ENCODE measurements at regions not wholly inside any gene's neighbourhood (a gene's known extent, or its start where the extent isn't known, plus 50 kb on each side); places are given as distances from the start of the nearest gene placed in this dataset.

DNA sequence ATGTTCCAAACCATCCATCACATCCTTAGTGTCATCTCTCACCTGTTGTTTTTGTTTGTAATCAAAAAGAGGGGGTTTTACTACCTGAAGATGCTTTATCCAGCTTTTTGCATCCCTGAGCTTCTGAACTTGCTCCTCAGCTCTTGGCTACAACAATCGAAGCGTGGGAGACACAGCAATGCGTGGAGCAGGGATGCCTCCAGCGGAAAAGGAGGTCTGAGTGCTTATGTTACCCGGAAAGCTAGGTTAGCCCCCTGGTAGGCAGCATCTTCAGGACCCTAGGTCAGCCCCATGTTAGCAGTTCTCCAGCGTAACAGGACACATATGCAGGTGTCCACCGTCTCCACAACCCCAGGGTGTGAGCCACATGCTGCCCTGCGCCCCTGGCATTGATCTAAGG is 141.5 kb downstream of the RRAGC start:
- Histone ChIP-seq H3K27me3 (ENCODE audit: control insufficient read depth in 2 of 2, insufficient read depth in 2 of 2, low read length in 2 of 2) (peaks cover 0 to 3% of the 10 kb centered on the region in 2 experiments; a peak in 2 of 5 replicates), H3K36me3 (ENCODE audit: control insufficient read depth, insufficient read depth, low read length) (no peaks in the 10 kb centered on the region), H3K4me1 (replicated peaks in 1 of 2; ENCODE audit: control insufficient read depth in 2 of 2, insufficient read depth in 2 of 2, low read length in 2 of 2) (no peaks in the 10 kb centered on the region), H3K4me3 (no peak overlapping the region), H3K9me1 (ENCODE audit: control insufficient read depth, insufficient read depth, low read length) (no peaks in the 10 kb centered on the region), H3K4me2 (ENCODE audit: insufficient read depth, low read length) (no peak overlapping the region), H3K79me2 (ENCODE audit: control insufficient read depth, insufficient read depth, low read length) (no peaks in the 10 kb centered on the region), H3K9me3 (replicated peaks; ENCODE audit: control insufficient read depth, insufficient read depth, low read depth, low read length) (no peaks in the 10 kb centered on the region), H3K9ac (ENCODE audit: insufficient read depth in 1 of 2, low read depth in 2 of 2, low read length in 2 of 2) (no peak overlapping the region), H4K20me1 (replicated peaks; ENCODE audit: control insufficient read depth, insufficient read depth, low read length) (no peaks in the 10 kb centered on the region), H3K27ac (ENCODE audit: extremely low read depth, low read depth, low read length) (no peak overlapping the region), H2AFZ (ENCODE audit: low read depth, low read length) (no peak overlapping the region)
- ChIA-PET CTCF (ENCODE audit: low intra/inter-chr PET ratio) (no interaction called here), POLR2A (interaction anchor here (0.6 to 1.2 kb wide), 2 partner anchors 67 to 177 kb away, joined by 3 to 4 read pairs; no protein-coding TSS in a partner anchor)
- ATAC-seq: no peak
- intact Hi-C loops (cut with micrococcal nuclease) (no loop called here), in situ Hi-C loops (cut with MboI) (no loop called here)
- TF ChIP-seq ZNF79 (CRISPR knock-in tag; IDR thresholded peaks at IDR 0.05; ENCODE audit: low read depth) (no peak), ASH1L (IDR thresholded peaks at IDR 0.05; ENCODE audit: borderline replicate concordance, low read depth, partially characterized antibody) (no peak), PBX2 (CRISPR knock-in tag; IDR thresholded peaks at IDR 0.05; ENCODE audit: low read depth) (no peak), PBX2 (tag; conservative IDR thresholded peaks at IDR 0.05; ENCODE audit: low read depth) (no peak), POU5F1 (IDR thresholded peaks at IDR 0.05; ENCODE audit: borderline replicate concordance, low read depth, low read length, partially characterized antibody) (no peak), FOSL1 (tag; conservative IDR thresholded peaks at IDR 0.05) (no peak), ZNF140 (CRISPR knock-in tag; IDR thresholded peaks at IDR 0.05) (no peak), TRIM24 (IDR thresholded peaks at IDR 0.05) (no peak), ZNF41 (CRISPR knock-in tag; conservative IDR thresholded peaks at IDR 0.05) (no peak), KDM2B (CRISPR knock-in tag; IDR thresholded peaks at IDR 0.05) (no peak), NCOA2 (IDR thresholded peaks at IDR 0.05; ENCODE audit: partially characterized antibody in 2 of 2) (no peak), WHSC1 (IDR thresholded peaks at IDR 0.05; ENCODE audit: low read length) (no peak), ZBTB9 (CRISPR knock-in tag; IDR thresholded peaks at IDR 0.05) (no peak)
- no peak for FAIRE-seq
- no peak for DNase-seq (ENCODE audit: extremely low read depth in 1 of 4, low spot score in 3 of 4)
- BruUV-seq (replicated peaks): no TSS peak
- 9% methylated on average over 8 of the region's 8 CpGs for whole genome bisulfite sequencing (ENCODE audit: insufficient coverage, low coverage, missing lambda C conversion rate)

Measured in K562 (cell line).